Endothelial cell (in vitro differentiated cells): ENCODE measurements at regions not wholly inside any gene's neighbourhood (a gene's known extent, or its start where the extent isn't known, plus 50 kb on each side); places are given as distances from the start of the nearest gene placed in this dataset.

Experiments
- DNase-seq: peaks from one replicate; pipeline ENCODE4 v3.0.0; 2021; ENCODE audit warnings: low spot score
- H3K27ac Mint-ChIP-seq: one replicate; pipeline ENCODE4 v1.8.0; 2021; ENCODE audit warnings: mixed read lengths, inconsistent platforms; ENCODE audit not compliant: unreplicated experiment
- H3K27me3 Mint-ChIP-seq: one replicate; pipeline ENCODE4 v1.8.0; 2021; ENCODE audit warnings: mild to moderate bottlenecking, moderate library complexity, mixed read lengths, inconsistent platforms; ENCODE audit not compliant: unreplicated experiment
- H3K36me3 Mint-ChIP-seq: one replicate; pipeline ENCODE4 v1.8.0; 2021; ENCODE audit warnings: mild to moderate bottlenecking, low read depth, mixed read lengths, inconsistent platforms; ENCODE audit not compliant: unreplicated experiment
- H3K4me1 Mint-ChIP-seq: one replicate; pipeline ENCODE4 v1.8.0; 2021; ENCODE audit warnings: mild to moderate bottlenecking, mixed read lengths, inconsistent platforms; ENCODE audit not compliant: unreplicated experiment
- H3K4me3 Mint-ChIP-seq: one replicate; pipeline ENCODE4 v1.8.0; 2021; ENCODE audit warnings: mild to moderate bottlenecking, mixed read lengths, inconsistent platforms; ENCODE audit not compliant: unreplicated experiment
- H3K9me3 Mint-ChIP-seq: one replicate; pipeline ENCODE4 v1.8.0; 2021; ENCODE audit warnings: mixed read lengths, inconsistent platforms; ENCODE audit not compliant: unreplicated experiment
- TF ChIP-seq, protein P1 (sequence below): fragments of 200-600 bp; sonication (generic); IDR thresholded peaks from one replicate; pipeline ENCODE4 v1.5.0; 2021; ENCODE audit warnings: antibody characterized with exemption; ENCODE audit not compliant: unreplicated experiment

DNA sequence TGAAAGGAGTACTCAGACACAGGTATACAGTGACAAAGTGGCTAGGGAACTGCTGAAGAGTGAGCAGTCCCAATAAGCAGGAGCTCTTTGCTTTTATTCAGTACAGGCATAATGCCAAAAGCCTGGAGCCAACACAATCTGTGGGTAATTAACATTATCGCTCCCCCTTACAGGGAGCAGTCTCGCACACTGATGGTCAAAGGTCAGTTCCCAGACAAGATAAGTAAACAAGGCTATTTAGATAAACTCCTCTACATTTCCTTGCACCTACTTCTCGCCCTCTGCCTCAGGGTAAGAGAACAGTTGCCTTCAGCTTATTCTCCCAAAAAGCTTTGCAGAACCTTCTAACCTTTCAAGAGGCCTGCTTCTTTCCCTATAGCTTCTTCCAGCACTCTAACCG lies 73.9 kb upstream of the TAF9B start:
- Mint-ChIP-seq H3K9me3 (peaks cover 4% of the 10 kb centered on the region), H3K36me3 (no peaks in the 10 kb centered on the region), H3K4me3 (no peak overlapping the region), H3K4me1 (no peaks in the 10 kb centered on the region), H3K27ac (no peak overlapping the region), H3K27me3 (no peaks in the 10 kb centered on the region)
- DNase-seq = no peak
- TF ChIP-seq, protein P1, sequence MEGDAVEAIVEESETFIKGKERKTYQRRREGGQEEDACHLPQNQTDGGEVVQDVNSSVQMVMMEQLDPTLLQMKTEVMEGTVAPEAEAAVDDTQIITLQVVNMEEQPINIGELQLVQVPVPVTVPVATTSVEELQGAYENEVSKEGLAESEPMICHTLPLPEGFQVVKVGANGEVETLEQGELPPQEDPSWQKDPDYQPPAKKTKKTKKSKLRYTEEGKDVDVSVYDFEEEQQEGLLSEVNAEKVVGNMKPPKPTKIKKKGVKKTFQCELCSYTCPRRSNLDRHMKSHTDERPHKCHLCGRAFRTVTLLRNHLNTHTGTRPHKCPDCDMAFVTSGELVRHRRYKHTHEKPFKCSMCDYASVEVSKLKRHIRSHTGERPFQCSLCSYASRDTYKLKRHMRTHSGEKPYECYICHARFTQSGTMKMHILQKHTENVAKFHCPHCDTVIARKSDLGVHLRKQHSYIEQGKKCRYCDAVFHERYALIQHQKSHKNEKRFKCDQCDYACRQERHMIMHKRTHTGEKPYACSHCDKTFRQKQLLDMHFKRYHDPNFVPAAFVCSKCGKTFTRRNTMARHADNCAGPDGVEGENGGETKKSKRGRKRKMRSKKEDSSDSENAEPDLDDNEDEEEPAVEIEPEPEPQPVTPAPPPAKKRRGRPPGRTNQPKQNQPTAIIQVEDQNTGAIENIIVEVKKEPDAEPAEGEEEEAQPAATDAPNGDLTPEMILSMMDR = no peak

- peaks cover 1% of the 10 kb centered on the region for H3K27me3 Mint-ChIP-seq
Measured at GRCh38 chrX:78199851-78200250, 60.4 kb upstream of the TAF9B start.

More at GRCh38 chrX:78199851-78200250, 60.4 kb upstream of the TAF9B start:
- Mint-ChIP-seq H3K9me3 (no peaks in the 10 kb centered on the region), H3K36me3 (no peaks in the 10 kb centered on the region), H3K4me3 (no peak overlapping the region), H3K27ac (no peak overlapping the region), H3K4me1 (no peaks in the 10 kb centered on the region)
- TF ChIP-seq, protein P1 = peak; percentile 36
- DNase-seq = no peak
